NCI-H146 treated with DMSO at 0.1 percent for 48 hours (cell line): ENCODE measurements at regions not wholly inside any gene's neighbourhood (a gene's known extent, or its start where the extent isn't known, plus 50 kb on each side); places are given as distances from the start of the nearest gene placed in this dataset.

Source experiments
- DNase-seq: peaks from one replicate; lab custom pipeline; 2025; ENCODE audit not compliant: unreplicated experiment; lab: John Stamatoyannopoulos, UW

- no peak for DNase-seq
Measured at GRCh38 chr5:117860550-117860949, 1127.8 kb downstream of the DTWD2 start.

GRCh38 chr5:117859176-117859575 lies 1129.2 kb downstream of the DTWD2 start:
- no peak for DNase-seq

- DNase-seq: no peak
Measured at GRCh38 chr5:117856713-117857112, 1131.6 kb downstream of the DTWD2 start.

- no peak for DNase-seq
Measured at GRCh38 chr5:117837786-117838185, 1150.6 kb downstream of the DTWD2 start.

- no peak for DNase-seq
Measured at GRCh38 chr5:117833691-117834090, 1154.7 kb downstream of the DTWD2 start.

GRCh38 chr5:117829646-117830045 lies 1158.7 kb downstream of the DTWD2 start:
- DNase-seq: no peak

- no peak for DNase-seq
Measured at GRCh38 chr5:117813850-117814249, 1174.5 kb downstream of the DTWD2 start.

GRCh38 chr5:117812861-117813260 lies 1175.5 kb downstream of the DTWD2 start:
- no peak for DNase-seq

- no peak for DNase-seq
Measured at GRCh38 chr5:117809251-117809650, 1179.1 kb downstream of the DTWD2 start.

- no peak for DNase-seq
Measured at GRCh38 chr5:117805058-117805457, 1183.3 kb downstream of the DTWD2 start.

- DNase-seq: no peak
Measured at GRCh38 chr5:117803533-117803932, 1184.8 kb downstream of the DTWD2 start.

- DNase-seq: no peak
Measured at GRCh38 chr5:117801583-117801982, 1186.8 kb downstream of the DTWD2 start.

GRCh38 chr5:117800261-117800660 lies 1188.1 kb downstream of the DTWD2 start:
- no peak for DNase-seq

- DNase-seq: no peak
Measured at GRCh38 chr5:117794847-117795246, 1193.5 kb downstream of the DTWD2 start.

- no peak for DNase-seq
Measured at GRCh38 chr5:117793963-117794362, 1194.4 kb downstream of the DTWD2 start.

- DNase-seq: no peak
Measured at GRCh38 chr5:117792476-117792875, 1195.9 kb downstream of the DTWD2 start.

- DNase-seq: no peak
Measured at GRCh38 chr5:117788596-117788995, 1199.8 kb downstream of the DTWD2 start.

- DNase-seq: no peak
Measured at GRCh38 chr5:117779171-117779570, 1204.5 kb upstream of the SEMA6A start.

GRCh38 chr5:117776977-117777376 lies 1202.4 kb upstream of the SEMA6A start:
- no peak for DNase-seq

GRCh38 chr5:117769877-117770276 lies 1195.3 kb upstream of the SEMA6A start:
- DNase-seq: no peak

GRCh38 chr5:117763271-117763670 lies 1188.6 kb upstream of the SEMA6A start:
- no peak for DNase-seq

GRCh38 chr5:117761186-117761585 lies 1186.6 kb upstream of the SEMA6A start:
- DNase-seq: no peak

GRCh38 chr5:117759849-117760499 lies 1185.4 kb upstream of the SEMA6A start:
- no peak for DNase-seq
